Adrenal gland (tissue), 9 donors: ENCODE measurements at regions not wholly inside any gene's neighbourhood (a gene's known extent, or its start where the extent isn't known, plus 50 kb on each side); places are given as distances from the start of the nearest gene placed in this dataset.

Source experiments
- DNase-seq, 7 donors: peaks; one replicate each; pipeline ENCODE4 v3.0.0-alpha.2; 2019 to 2020
- H3K27ac ChIP-seq, 5 donors: fragments of 200-600 bp; sonication (generic) in 4 of 5; 1 replicate in 3 of 5; 2 replicates in 2 of 5; pipeline versions ENCODE4 v1.5.1 to v1.8.0; 2016 to 2020; ENCODE audit warnings: mild to moderate bottlenecking in 1 of 5
- H3K27me3 ChIP-seq: fragments of 200-600 bp; 2 replicates; pipeline ENCODE4 v1.8.0; 2021
- H3K36me3 ChIP-seq, 2 donors: fragments of 200-600 bp; replicated peaks in 1 of 2; 1 replicate in 1 of 2; 2 replicates in 1 of 2; pipeline versions ENCODE4 v1.5.1 to v1.8.0; 2018 to 2022
- H3K4me1 ChIP-seq, 2 donors: fragments of 200-600 bp; replicated peaks in 1 of 2; 1 replicate in 1 of 2; 2 replicates in 1 of 2; pipeline versions ENCODE4 v1.5.1 to v1.8.0; 2018 to 2021
- H3K4me3 ChIP-seq, 4 donors: fragments of 200-600 bp; sonication (generic) in 3 of 4; one replicate each; pipeline ENCODE4 v1.5.1; 2016 to 2018
- H3K9me3 ChIP-seq, 3 donors: fragments of 200-600 bp; sonication (generic) in 1 of 3; replicated peaks in 1 of 3; 1 replicate in 2 of 3; 2 replicates in 1 of 3; pipeline versions ENCODE4 v1.5.1 to v1.8.0; 2016 to 2021
- CTCF ChIP-seq, 6 experiments: fragments of 450-650 bp in 4 of 6; fragments of 200-600 bp in 2 of 6; sonication (generic) in 1 of 6; IDR thresholded peaks; 1 replicate in 5 of 6; 2 replicates in 1 of 6; pipeline versions ENCODE4 v1.5.1 to v1.8.0; 2016 to 2021; ENCODE audit warnings: antibody characterized with exemption in 6 of 6, mild to moderate bottlenecking in 2 of 6, moderate library complexity in 1 of 6
- POLR2A ChIP-seq, 2 donors: fragments of 450-650 bp; IDR thresholded peaks; one replicate each; pipeline ENCODE4 v1.6.1; 2017; ENCODE audit warnings: antibody characterized with exemption in 2 of 2, mild to moderate bottlenecking in 2 of 2, moderate library complexity in 1 of 2
- WGBS, 4 donors: extraction: QIAGEN DNeasy Blood & Tissue Kit in 2 of 4; methylation state at CpG; one replicate each; pipeline versions ENCODE4 v1.1.5 to v1.1.7; 2013 to 2017; 5-methylcytosine and 5-hydroxymethylcytosine counted together
- intact Hi-C, 2 donors: fragments of 100-400 bp; cut with DNase I; formaldehyde crosslinking; loops; one replicate each; pipeline versions ENCODE4 v1.14.1 to v1.15.0; 2022 to 2023
- donor health status: healthy with polysubstance abuse.
- donor health status: Bipolar disorder and iron deficiency.
- donor health status: DM: yes; HTN: yes; CAD: no.
- donor health status: DM: no; HTN: no; CAD: no.
- donor health status: DM: no; HTN: no; CAD: no.

- no peaks in the 10 kb centered on the region for H3K9me3 ChIP-seq
- no peaks in the 10 kb centered on the region for H3K4me1 ChIP-seq
- TF ChIP-seq CTCF (IDR thresholded peaks at IDR 0.05) (no peak), POLR2A (IDR thresholded peaks at IDR 0.05) (no peak)
- no peaks in the 10 kb centered on the region for H3K36me3 ChIP-seq
- no peak overlapping the region for H3K4me3 ChIP-seq
- DNase-seq: no peak
- intact Hi-C loops: no loop called here
- no peak overlapping the region for H3K27ac ChIP-seq
- H3K27me3 ChIP-seq: no peaks in the 10 kb centered on the region
- 60 to 93% (median 88%) methylated on average over 1 of the region's 1 CpG for WGBS, 4 donors
These were observed 121.4 kb downstream of the KCNK1 start for GRCh38 chr1:233735331-233735730.

- Histone ChIP-seq H3K27me3 (no peaks in the 10 kb centered on the region), H3K36me3 (no peaks in the 10 kb centered on the region), H3K9me3 (no peaks in the 10 kb centered on the region), H3K4me3 (no peak overlapping the region), H3K4me1 (no peaks in the 10 kb centered on the region), H3K27ac (no peak overlapping the region)
- intact Hi-C loops: no loop called here
- 44 to 77% (median 66%) methylated on average over 3 of the region's 3 CpGs for WGBS, 4 donors
- DNase-seq: no peak
- TF ChIP-seq CTCF (IDR thresholded peaks at IDR 0.05) (no peak), POLR2A (IDR thresholded peaks at IDR 0.05) (no peak)
These were observed 121.9 kb downstream of the KCNK1 start for GRCh38 chr1:233735847-233736246.

- H3K4me3 ChIP-seq: no peak overlapping the region
- no peaks in the 10 kb centered on the region for H3K9me3 ChIP-seq
- no peak for DNase-seq
- H3K36me3 ChIP-seq: no peaks in the 10 kb centered on the region
- 82 to 93% (median 88%) methylated on average over 2 of the region's 2 CpGs for WGBS, 4 donors
- H3K27me3 ChIP-seq: no peaks in the 10 kb centered on the region
- H3K4me1 ChIP-seq: no peaks in the 10 kb centered on the region
- TF ChIP-seq POLR2A (IDR thresholded peaks at IDR 0.05): no peak
- TF ChIP-seq CTCF (IDR thresholded peaks at IDR 0.05): no peak
- intact Hi-C loops: no loop called here
- no peak overlapping the region for H3K27ac ChIP-seq
These were observed 123.4 kb downstream of the KCNK1 start for GRCh38 chr1:233737341-233737740.

DNA sequence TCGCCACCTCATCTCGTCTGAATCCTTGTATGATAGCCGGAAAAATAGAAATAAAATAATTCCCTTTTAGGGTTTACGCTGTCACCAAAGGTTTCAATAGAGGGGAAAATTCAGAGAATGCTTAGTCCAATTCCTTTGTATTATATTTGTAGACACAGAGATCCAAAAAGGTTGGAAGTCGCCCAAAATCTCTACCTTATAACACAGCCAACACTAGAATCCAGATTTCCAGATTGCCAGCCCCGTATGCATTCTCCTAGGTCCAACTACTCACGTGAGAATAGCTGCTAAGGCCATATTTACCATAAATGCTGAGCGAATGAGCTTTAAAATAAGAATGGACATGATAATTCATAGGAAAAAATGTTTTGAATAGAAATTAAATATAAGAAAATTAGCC lies 124.5 kb downstream of the KCNK1 start:
- Histone ChIP-seq H3K4me1 (no peaks in the 10 kb centered on the region), H3K27me3 (no peaks in the 10 kb centered on the region), H3K4me3 (no peak overlapping the region), H3K9me3 (no peaks in the 10 kb centered on the region), H3K36me3 (no peaks in the 10 kb centered on the region), H3K27ac (no peak overlapping the region)
- intact Hi-C loops: no loop called here
- TF ChIP-seq POLR2A (IDR thresholded peaks at IDR 0.05) (no peak), CTCF (IDR thresholded peaks at IDR 0.05) (no peak)
- no peak for DNase-seq
- 87 to 91% (median 89%) methylated on average over 8 of the region's 8 CpGs for WGBS, 4 donors
